Calu3 (cell line): ENCODE measurements at regions not wholly inside any gene's neighbourhood (a gene's known extent, or its start where the extent isn't known, plus 50 kb on each side); places are given as distances from the start of the nearest gene placed in this dataset.

ENCODE experiments used
- BruUV-seq: library from RNA; stranded (reverse); fragments of 400-500 nt; replicated peaks from 2 replicates; lab custom pipeline; 2021; lab: Mats Ljungman, UMichigan
- CTCF ChIA-PET: fragments of 300-600 bp; sonication (Branson Sonifier 250); formaldehyde crosslinking; loops from one replicate; lab custom pipeline; 2022; ENCODE audit warnings: antibody characterized with exemption; lab: Charles Lee
- DNase-seq: peaks from one replicate; pipeline ENCODE4 v3.0.0; 2022
- H3K27ac Mint-ChIP-seq: one replicate; pipeline ENCODE4 v1.8.0; 2022; ENCODE audit warnings: mixed read lengths; ENCODE audit not compliant: unreplicated experiment
- H3K27me3 Mint-ChIP-seq: one replicate; pipeline ENCODE4 v1.8.0; 2022; ENCODE audit warnings: mixed read lengths; ENCODE audit not compliant: unreplicated experiment
- H3K36me3 Mint-ChIP-seq: one replicate; pipeline ENCODE4 v1.8.0; 2022; ENCODE audit warnings: mild to moderate bottlenecking, moderate library complexity, mixed read lengths; ENCODE audit not compliant: insufficient read depth, unreplicated experiment
- H3K4me1 Mint-ChIP-seq: one replicate; pipeline ENCODE4 v1.8.0; 2022; ENCODE audit warnings: mild to moderate bottlenecking, low read depth, mixed read lengths; ENCODE audit not compliant: unreplicated experiment
- H3K4me3 Mint-ChIP-seq: one replicate; pipeline ENCODE4 v1.8.0; 2022; ENCODE audit warnings: mild to moderate bottlenecking, low read depth, moderate library complexity, mixed read lengths; ENCODE audit not compliant: unreplicated experiment
- H3K9me3 Mint-ChIP-seq: one replicate; pipeline ENCODE4 v1.8.0; 2022; ENCODE audit warnings: low read depth, mixed read lengths; ENCODE audit not compliant: unreplicated experiment
- intact Hi-C: fragments of 100-400 bp; cut with micrococcal nuclease; formaldehyde crosslinking; loops from one replicate; pipeline ENCODE4 v1.10.0; 2022; ENCODE audit not compliant: unreplicated experiment
- TF ChIP-seq, protein P1 (sequence below): fragments of 200-600 bp; IDR thresholded peaks from one replicate; pipeline ENCODE4 v1.8.0; 2022; ENCODE audit warnings: antibody characterized with exemption; ENCODE audit not compliant: unreplicated experiment

DNA sequence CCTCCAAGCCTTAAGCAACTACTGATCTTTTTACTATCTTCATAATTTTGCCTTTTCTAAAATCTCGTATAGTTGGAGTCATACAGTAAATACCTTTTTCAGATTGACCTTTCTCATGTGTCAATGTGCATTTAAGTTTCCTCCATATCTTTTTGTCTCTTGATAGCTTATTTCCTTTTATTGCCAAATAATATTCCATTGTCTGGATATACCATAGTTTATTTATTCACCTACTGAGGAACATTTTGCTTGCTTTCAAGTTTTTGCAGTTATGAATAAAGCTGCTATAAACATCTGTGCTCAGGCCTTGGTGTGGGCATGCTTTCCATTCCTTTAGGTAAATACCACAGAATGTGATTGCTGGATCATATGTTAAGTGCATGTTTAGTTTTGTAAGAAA is 161.2 kb upstream of the GNAI1 start:
- TF ChIP-seq, protein P1, sequence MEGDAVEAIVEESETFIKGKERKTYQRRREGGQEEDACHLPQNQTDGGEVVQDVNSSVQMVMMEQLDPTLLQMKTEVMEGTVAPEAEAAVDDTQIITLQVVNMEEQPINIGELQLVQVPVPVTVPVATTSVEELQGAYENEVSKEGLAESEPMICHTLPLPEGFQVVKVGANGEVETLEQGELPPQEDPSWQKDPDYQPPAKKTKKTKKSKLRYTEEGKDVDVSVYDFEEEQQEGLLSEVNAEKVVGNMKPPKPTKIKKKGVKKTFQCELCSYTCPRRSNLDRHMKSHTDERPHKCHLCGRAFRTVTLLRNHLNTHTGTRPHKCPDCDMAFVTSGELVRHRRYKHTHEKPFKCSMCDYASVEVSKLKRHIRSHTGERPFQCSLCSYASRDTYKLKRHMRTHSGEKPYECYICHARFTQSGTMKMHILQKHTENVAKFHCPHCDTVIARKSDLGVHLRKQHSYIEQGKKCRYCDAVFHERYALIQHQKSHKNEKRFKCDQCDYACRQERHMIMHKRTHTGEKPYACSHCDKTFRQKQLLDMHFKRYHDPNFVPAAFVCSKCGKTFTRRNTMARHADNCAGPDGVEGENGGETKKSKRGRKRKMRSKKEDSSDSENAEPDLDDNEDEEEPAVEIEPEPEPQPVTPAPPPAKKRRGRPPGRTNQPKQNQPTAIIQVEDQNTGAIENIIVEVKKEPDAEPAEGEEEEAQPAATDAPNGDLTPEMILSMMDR, result no peak
- no peaks in the 10 kb centered on the region for H3K9me3 Mint-ChIP-seq

DNA sequence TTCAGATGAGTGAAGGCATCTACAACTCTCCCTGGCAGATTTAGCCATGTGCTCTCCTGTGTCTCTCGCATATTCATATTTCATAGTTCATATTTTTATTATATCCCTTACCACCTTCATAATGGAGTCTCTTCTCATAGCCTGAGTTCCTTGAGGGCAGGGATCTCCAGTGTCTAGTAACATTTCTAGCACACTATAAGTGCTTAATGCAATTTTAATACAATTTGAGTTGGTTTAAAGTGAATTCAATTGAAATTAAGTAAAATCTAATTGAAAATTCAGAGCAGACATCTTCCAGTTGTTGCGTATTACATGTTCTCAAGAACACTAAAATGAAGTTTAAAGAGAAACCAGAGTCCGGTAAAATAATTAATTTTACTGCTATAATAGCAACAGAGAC is 163.6 kb upstream of the GNAI1 start:
- Mint-ChIP-seq H3K9me3 (no peaks in the 10 kb centered on the region), H3K4me3 (no peak overlapping the region), H3K27ac (no peak overlapping the region), H3K4me1 (no peaks in the 10 kb centered on the region), H3K27me3 (no peaks in the 10 kb centered on the region), H3K36me3 (no peaks in the 10 kb centered on the region)
- TF ChIP-seq, protein P1, result no peak
- no TSS peak for BruUV-seq
- CTCF ChIA-PET, result no interaction called here
- no peak for DNase-seq
- intact Hi-C loops, result no loop called here

More for the DNA sequence above, 161.2 kb upstream of the GNAI1 start:
- BruUV-seq, result no TSS peak
- CTCF ChIA-PET, result no interaction called here
- DNase-seq, result no peak
- intact Hi-C loops, result no loop called here
- no peaks in the 10 kb centered on the region for H3K4me1 Mint-ChIP-seq
- no peak overlapping the region for H3K4me3 Mint-ChIP-seq
- no peaks in the 10 kb centered on the region for H3K36me3 Mint-ChIP-seq
- no peaks in the 10 kb centered on the region for H3K27me3 Mint-ChIP-seq
- no peak overlapping the region for H3K27ac Mint-ChIP-seq

DNA sequence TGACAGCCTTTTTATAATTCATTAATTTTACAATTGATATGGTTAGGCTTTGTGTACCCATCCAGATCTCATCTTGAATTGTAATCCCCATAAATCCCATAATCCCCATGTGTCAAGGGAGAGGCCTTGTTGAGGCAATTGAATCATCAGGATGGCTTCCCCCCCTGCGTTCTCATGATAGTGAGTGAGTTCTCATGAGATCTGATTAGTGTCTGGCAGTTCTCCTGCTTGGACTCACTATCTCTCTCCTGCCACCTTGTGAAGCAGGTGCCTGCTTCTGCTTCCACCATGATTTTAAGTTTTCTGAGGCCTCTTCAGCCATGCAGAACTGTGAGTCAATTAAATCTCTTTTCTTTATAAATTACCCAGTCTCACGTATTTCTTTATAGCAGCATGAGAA is 165.7 kb upstream of the GNAI1 start:
- Mint-ChIP-seq H3K4me1 (no peaks in the 10 kb centered on the region), H3K9me3 (no peaks in the 10 kb centered on the region), H3K27ac (no peak overlapping the region), H3K27me3 (no peaks in the 10 kb centered on the region), H3K36me3 (no peaks in the 10 kb centered on the region), H3K4me3 (no peak overlapping the region)
- TF ChIP-seq, protein P1, result no peak
- intact Hi-C loops, result no loop called here
- CTCF ChIA-PET, result no interaction called here
- DNase-seq, result no peak
- BruUV-seq, result no TSS peak

DNA sequence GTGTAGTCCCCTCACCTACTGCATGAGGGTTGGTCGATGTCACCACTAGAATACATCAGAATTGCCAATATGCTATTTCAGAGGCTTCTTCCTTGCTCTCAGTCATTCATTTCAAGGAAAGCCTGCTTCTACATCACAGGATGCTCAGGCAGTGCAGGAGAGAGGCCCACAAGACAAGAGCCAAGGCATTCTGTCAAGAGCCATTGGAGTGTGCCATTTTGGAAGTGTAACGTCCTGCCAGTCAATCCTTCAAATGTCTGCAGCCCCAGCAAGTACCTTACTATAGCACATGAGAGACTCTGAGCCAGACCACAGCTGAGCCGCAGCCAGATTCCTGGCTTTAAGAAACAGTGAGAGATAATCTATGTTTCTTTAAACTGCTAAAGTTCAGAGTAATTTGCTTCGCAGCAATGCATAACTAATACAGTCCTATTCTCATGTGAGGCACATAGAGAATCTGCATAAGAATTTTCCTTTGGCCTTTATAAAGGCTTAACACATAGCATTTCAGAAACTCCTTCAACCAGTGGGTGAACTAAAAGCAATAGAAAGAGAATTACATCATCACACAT is 166.5 kb upstream of the GNAI1 start:
- Mint-ChIP-seq H3K4me3 (no peak overlapping the region), H3K36me3 (no peaks in the 10 kb centered on the region), H3K27me3 (no peaks in the 10 kb centered on the region), H3K4me1 (no peaks in the 10 kb centered on the region), H3K27ac (no peak overlapping the region), H3K9me3 (no peaks in the 10 kb centered on the region)
- CTCF ChIA-PET, result no interaction called here
- no peak for DNase-seq
- TF ChIP-seq, protein P1, result no peak
- intact Hi-C loops, result no loop called here
- BruUV-seq, result no TSS peak
